ENCODE measurements at regions not wholly inside any gene's neighbourhood (a gene's known extent, or its start where the extent isn't known, plus 50 kb on each side); places are given as distances from the start of the nearest gene placed in this dataset.

GRCh38 chr12:127670796-127671195 lies 596.2 kb upstream of the TMEM132C start:
- TF ChIP-seq CTCF (IDR thresholded peaks at IDR 0.05; ENCODE audit: unreplicated experiment) = no peak
- no peak overlapping the region for H3K27ac Mint-ChIP-seq
- H3K4me3 Mint-ChIP-seq (ENCODE audit: low read depth) = no peak overlapping the region
- H3K4me1 Mint-ChIP-seq (ENCODE audit: low read depth) = no peaks in the 10 kb centered on the region
- no peaks in the 10 kb centered on the region for H3K27me3 Mint-ChIP-seq
- H3K36me3 Mint-ChIP-seq (ENCODE audit: insufficient read depth) = no peaks in the 10 kb centered on the region
- H3K9me3 Mint-ChIP-seq (ENCODE audit: low read depth) = no peaks in the 10 kb centered on the region
- no peak for DNase-seq (ENCODE audit: low spot score, unreplicated experiment)

GRCh38 chr12:127675936-127676335 lies 591.0 kb upstream of the TMEM132C start:
- Mint-ChIP-seq H3K27me3 (no peaks in the 10 kb centered on the region), H3K36me3 (ENCODE audit: insufficient read depth) (no peaks in the 10 kb centered on the region), H3K27ac (no peak overlapping the region), H3K4me1 (ENCODE audit: low read depth) (no peaks in the 10 kb centered on the region), H3K4me3 (ENCODE audit: low read depth) (no peak overlapping the region), H3K9me3 (ENCODE audit: low read depth) (no peaks in the 10 kb centered on the region)
- no peak for DNase-seq (ENCODE audit: low spot score, unreplicated experiment)
- TF ChIP-seq CTCF (IDR thresholded peaks at IDR 0.05; ENCODE audit: unreplicated experiment) = no peak

- Mint-ChIP-seq H3K36me3 (ENCODE audit: insufficient read depth) (no peaks in the 10 kb centered on the region), H3K27me3 (peaks cover 4% of the 10 kb centered on the region), H3K4me1 (ENCODE audit: low read depth) (no peaks in the 10 kb centered on the region), H3K9me3 (ENCODE audit: low read depth) (no peaks in the 10 kb centered on the region), H3K4me3 (ENCODE audit: low read depth) (no peak overlapping the region), H3K27ac (no peak overlapping the region)
- peak; percentile 84 for TF ChIP-seq CTCF (IDR thresholded peaks at IDR 0.05; ENCODE audit: unreplicated experiment)
- peak; percentile 60 for DNase-seq (ENCODE audit: low spot score, unreplicated experiment)
Measured at GRCh38 chr12:127677537-127678131, 589.3 kb upstream of the TMEM132C start.

- no peaks in the 10 kb centered on the region for H3K9me3 Mint-ChIP-seq (ENCODE audit: low read depth)
- H3K27ac Mint-ChIP-seq = no peak overlapping the region
- no peak for TF ChIP-seq CTCF (IDR thresholded peaks at IDR 0.05; ENCODE audit: unreplicated experiment)
- H3K36me3 Mint-ChIP-seq (ENCODE audit: insufficient read depth) = no peaks in the 10 kb centered on the region
- no peak for DNase-seq (ENCODE audit: low spot score, unreplicated experiment)
- H3K27me3 Mint-ChIP-seq = peaks cover 4% of the 10 kb centered on the region
- H3K4me1 Mint-ChIP-seq (ENCODE audit: low read depth) = no peaks in the 10 kb centered on the region
- no peak overlapping the region for H3K4me3 Mint-ChIP-seq (ENCODE audit: low read depth)
Measured at GRCh38 chr12:127678945-127679344, 588.0 kb upstream of the TMEM132C start.

- Mint-ChIP-seq H3K9me3 (ENCODE audit: low read depth) (no peaks in the 10 kb centered on the region), H3K36me3 (ENCODE audit: insufficient read depth) (no peaks in the 10 kb centered on the region), H3K27me3 (peaks cover 4% of the 10 kb centered on the region), H3K4me3 (ENCODE audit: low read depth) (no peak overlapping the region), H3K4me1 (ENCODE audit: low read depth) (no peaks in the 10 kb centered on the region), H3K27ac (no peak overlapping the region)
- no peak for DNase-seq (ENCODE audit: low spot score, unreplicated experiment)
- no peak for TF ChIP-seq CTCF (IDR thresholded peaks at IDR 0.05; ENCODE audit: unreplicated experiment)
Measured at GRCh38 chr12:127680516-127680915, 586.5 kb upstream of the TMEM132C start.

Measured in progenitor cell of endocrine pancreas (in vitro differentiated cells).